ENCODE measurements at regions not wholly inside any gene's neighbourhood (a gene's known extent, or its start where the extent isn't known, plus 50 kb on each side); places are given as distances from the start of the nearest gene placed in this dataset.

DNA sequence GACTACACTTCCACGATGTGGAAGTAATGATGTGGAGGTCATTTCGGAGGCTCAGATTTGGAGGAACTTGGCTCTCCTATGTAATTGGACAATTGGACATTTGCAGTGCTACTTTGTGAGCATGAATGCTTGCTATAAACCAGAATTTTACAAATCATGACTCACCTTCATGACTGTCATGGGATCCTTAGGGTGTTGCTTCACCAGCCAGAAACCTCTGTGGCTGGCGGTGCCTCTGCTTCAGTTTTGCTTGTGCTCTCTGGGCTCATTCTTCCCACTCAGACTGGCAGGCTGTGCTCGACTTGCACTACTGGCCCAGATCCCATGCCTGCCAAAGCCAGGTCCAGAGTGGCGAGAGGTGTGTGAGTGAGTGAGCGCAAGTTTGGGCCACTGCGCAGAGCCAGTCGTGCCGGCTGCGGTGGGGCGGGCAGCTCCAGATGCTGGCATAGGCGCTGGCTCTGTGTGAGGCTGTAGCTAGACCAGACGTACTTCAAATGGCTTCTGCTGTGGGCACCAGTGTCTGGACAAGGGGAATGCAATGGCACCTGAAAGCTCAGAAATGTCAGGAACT is 387.8 kb downstream of the AEBP2 start:
- no peak for DNase-seq (ENCODE audit: low spot score)

- DNase-seq (ENCODE audit: low spot score): no peak
Observed at GRCh38 chr12:19829100-19829853, 390.0 kb downstream of the AEBP2 start.

GRCh38 chr12:19830446-19830845 is 391.2 kb downstream of the AEBP2 start:
- no peak for DNase-seq (ENCODE audit: low spot score)

- no peak for DNase-seq (ENCODE audit: low spot score)
Observed at GRCh38 chr12:19833775-19834501, 394.6 kb downstream of the AEBP2 start.

- DNase-seq (ENCODE audit: low spot score): no peak
Observed at GRCh38 chr12:19834592-19834991, 395.3 kb downstream of the AEBP2 start.

DNA sequence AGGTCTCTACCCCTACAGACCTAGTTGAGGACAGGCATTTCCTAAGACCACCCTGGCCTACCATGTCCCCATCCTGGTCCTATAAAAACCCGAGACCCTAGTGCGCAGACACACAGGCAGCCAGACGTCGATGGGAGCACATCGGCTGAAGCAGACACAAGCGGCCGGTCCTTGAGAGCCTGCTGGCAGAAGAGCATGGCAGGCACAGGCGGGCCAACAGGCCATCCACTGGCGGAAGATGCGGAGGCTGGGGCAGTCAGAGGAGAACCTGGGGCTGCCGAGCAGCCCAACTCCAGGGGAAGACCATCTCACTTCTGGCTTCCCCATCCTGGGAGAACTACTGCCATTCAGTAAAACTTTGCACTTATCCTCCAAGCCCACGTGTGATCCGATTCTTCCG is 396.8 kb downstream of the AEBP2 start:
- no peak for DNase-seq (ENCODE audit: low spot score)

GRCh38 chr12:19836456-19836855 is 397.2 kb downstream of the AEBP2 start:
- no peak for DNase-seq (ENCODE audit: low spot score)

- DNase-seq (ENCODE audit: low spot score): no peak
Observed at GRCh38 chr12:19837543-19837942, 398.3 kb downstream of the AEBP2 start.

GRCh38 chr12:19841451-19841850 is 402.2 kb downstream of the AEBP2 start:
- no peak for DNase-seq (ENCODE audit: low spot score)

DNA sequence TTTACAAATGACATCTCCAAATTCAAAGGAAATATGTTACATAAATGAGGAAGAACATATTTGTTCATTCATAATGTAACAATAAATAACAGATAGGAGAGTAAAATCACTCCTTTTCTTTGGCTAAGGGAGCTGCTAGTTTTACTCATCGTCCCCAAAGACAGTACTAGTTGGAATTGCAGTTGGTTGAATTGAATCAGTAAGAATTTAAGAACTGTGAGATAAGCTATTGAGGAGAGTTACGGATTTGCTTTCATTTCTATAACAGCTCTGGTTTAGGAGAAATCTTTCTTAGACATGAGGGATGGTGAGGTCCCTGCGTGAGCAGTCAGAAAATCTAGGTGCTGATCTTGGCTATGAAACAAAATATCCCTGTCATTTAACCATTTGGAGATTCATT is 402.8 kb downstream of the AEBP2 start:
- DNase-seq (ENCODE audit: low spot score): no peak

- no peak for DNase-seq (ENCODE audit: low spot score)
Observed at GRCh38 chr12:19844224-19844623, 404.9 kb downstream of the AEBP2 start.

- no peak for DNase-seq (ENCODE audit: low spot score)
Observed at GRCh38 chr12:19846574-19846973, 407.3 kb downstream of the AEBP2 start.

DNA sequence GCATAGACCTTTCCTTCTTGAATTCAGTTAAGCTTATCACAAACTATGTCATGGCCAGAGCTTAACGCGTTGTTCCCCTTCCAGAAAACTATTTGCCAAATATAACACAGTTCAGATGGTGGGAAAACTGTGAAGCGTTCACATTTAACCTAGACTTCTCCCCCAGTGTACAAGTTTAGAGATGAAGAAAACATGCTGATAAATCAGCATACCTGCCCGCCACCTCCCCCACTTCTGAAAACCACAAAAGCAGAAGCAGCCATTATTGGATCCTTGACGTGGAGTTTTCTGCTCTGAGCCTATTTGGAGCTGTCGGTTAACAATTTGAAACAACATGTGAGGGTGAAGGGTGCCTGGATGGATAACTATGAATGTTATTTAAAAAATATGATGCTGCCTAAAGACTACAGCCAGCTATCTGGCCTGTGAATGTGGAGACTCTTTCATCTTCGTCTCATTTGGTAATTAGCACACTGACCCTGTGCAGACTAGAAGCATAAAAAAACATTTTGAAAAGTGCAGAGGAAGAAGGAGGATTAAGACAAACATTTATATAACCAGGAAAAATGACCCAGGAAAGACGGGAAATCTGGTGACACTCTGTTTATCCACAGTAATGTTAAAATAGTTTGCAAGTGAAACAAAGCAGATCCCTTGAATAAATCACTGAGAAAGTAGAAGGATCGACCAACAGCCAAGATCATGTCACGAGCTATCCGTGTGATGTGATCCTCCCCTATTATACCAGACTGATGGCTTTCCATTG is 408.2 kb downstream of the AEBP2 start:
- no peak for DNase-seq (ENCODE audit: low spot score)

GRCh38 chr12:19848421-19848820 is 409.1 kb downstream of the AEBP2 start:
- no peak for DNase-seq (ENCODE audit: low spot score)

DNA sequence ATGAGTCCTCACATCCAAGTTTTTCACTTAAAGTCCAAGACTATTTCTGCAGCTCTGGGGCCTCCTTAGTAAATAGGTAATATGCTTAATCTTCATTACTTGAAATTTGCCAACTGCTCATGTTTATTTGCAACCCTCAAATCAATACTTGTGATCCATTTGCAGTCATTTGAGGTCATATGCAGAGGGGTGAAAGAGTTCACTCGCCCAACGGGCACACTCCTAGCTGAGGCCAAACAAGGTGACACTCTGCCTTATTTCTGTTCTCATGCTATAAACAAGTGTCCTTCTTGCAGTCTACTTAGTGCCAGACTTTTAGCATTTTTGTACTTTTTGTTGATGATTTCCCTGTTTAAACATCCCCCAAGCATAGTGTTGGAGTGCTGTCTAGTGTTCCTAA is 409.9 kb downstream of the AEBP2 start:
- DNase-seq (ENCODE audit: low spot score): no peak

DNA sequence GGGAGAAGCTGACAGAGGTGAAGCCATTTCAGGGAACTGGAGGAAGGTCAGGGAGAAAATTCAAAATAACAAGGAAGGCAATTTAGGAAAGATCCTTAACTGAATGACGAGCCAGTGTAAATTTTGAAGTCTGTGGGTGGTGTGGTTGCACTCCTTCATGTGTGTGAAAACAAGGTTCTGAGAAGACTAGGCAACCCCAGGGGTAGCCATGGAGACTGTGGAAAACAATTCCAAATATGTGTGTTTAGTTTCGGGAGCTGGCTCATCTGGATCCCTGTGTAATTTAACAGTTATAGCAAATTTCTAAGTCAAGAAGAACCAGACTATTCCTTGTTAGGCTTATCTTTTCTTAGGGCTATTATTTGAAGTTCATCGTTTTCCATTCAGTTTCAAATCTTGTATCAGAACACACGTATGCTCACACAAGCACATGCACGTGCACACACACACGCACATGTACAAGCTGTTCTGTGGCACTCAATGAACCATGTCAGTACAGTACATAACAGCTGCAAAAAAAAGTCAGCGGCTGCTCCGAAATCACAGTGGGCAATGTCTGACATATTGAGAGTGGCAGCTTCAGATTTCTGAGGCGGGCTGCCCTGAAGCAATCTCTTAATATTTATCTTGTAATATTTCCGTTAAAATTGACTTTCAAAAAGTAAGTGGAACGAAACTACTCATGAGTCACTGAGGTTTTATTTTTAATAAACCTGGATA is 411.2 kb downstream of the AEBP2 start:
- DNase-seq (ENCODE audit: low spot score): no peak

GRCh38 chr12:19852100-19852855 is 413.0 kb downstream of the AEBP2 start:
- DNase-seq (ENCODE audit: low spot score): no peak

DNA sequence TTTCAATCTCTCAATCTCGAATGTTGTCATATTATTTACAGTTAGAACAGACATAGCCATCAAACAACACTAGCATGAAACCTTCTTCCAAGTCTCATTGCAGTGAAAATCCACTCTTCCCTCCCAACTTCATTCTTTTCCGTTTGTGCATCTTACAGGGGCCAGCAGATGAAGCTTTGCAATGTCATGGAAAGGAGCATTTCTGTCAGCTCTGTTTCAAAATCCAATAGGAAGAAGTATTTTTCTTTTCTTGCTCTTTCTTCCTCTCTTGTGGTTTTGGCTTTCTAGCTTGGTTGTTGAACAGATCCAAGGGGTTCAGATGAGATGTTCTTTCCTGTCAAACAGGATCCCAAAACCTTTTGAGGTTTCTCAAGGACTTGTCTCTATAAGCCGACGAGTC is 416.6 kb downstream of the AEBP2 start:
- no peak for DNase-seq (ENCODE audit: low spot score)

- DNase-seq (ENCODE audit: low spot score): no peak
Observed at GRCh38 chr12:19856389-19856788, 417.1 kb downstream of the AEBP2 start.

- DNase-seq (ENCODE audit: low spot score): no peak
Observed at GRCh38 chr12:19857204-19857603, 417.9 kb downstream of the AEBP2 start.

DNA sequence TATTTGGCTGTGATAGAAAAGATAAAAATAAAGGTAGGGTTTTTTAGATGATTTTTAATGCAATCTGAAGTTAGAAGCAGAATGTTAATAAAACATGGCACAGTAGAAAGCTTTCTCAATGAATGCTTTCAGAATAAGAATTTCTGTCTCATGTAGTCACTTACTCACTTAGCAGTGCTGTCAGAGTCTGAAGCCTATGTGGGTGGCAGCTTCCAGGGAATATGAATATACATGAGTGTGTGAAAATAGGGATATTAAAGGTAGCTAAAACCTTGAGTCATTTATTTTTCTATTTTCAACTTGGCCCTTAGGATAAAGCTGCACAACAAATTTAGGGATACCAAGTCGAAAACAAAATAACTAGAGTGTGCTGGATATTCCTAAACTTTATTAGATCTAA is 427.9 kb downstream of the AEBP2 start:
- no peak for DNase-seq (ENCODE audit: low spot score)

All from LoVo (cell line).